Transverse colon (tissue), 4 donors: ENCODE measurements at regions not wholly inside any gene's neighbourhood (a gene's known extent, or its start where the extent isn't known, plus 50 kb on each side); places are given as distances from the start of the nearest gene placed in this dataset.

Experiments
- DNase-seq: peaks from one replicate; pipeline ENCODE4 v3.0.0-alpha.2; 2019
- H3K27ac ChIP-seq, 4 donors: fragments of 200-600 bp; sonication (generic); 2 replicates each; pipeline ENCODE4 v1.5.1; 2016 to 2018; ENCODE audit warnings: inconsistent platforms in 4 of 4
- H3K27me3 ChIP-seq: fragments of 200-600 bp; sonication (generic); 2 replicates; pipeline ENCODE4 v1.5.1; 2017; ENCODE audit warnings: inconsistent platforms
- H3K36me3 ChIP-seq, 4 donors: fragments of 200-600 bp; sonication (generic); 2 replicates each; pipeline ENCODE4 v1.5.1; 2017 to 2019; ENCODE audit warnings: inconsistent platforms in 4 of 4
- H3K4me1 ChIP-seq, 4 donors: fragments of 200-600 bp; sonication (generic); 2 replicates each; pipeline ENCODE4 v1.5.1; 2017 to 2020; ENCODE audit warnings: inconsistent platforms in 4 of 4
- H3K4me3 ChIP-seq, 4 donors: fragments of 200-600 bp; sonication (generic); 1 replicate in 1 of 4; 2 replicates in 3 of 4; pipeline versions ENCODE4 v1.5.1 to v1.6.1; 2017 to 2019; ENCODE audit warnings: inconsistent platforms in 4 of 4
- H3K9me3 ChIP-seq, 2 donors: fragments of 200-600 bp; sonication (generic); 2 replicates each; pipeline ENCODE4 v1.5.1; 2017 to 2019; ENCODE audit warnings: inconsistent platforms in 2 of 2
- EP300 ChIP-seq: sonication (generic); formaldehyde crosslinking; IDR thresholded peaks from one replicate; pipeline ENCODE4 v1.6.1; 2017; ENCODE audit warnings: antibody characterized with exemption, low read depth
- POLR2A ChIP-seq: fragments of 450-650 bp; IDR thresholded peaks from one replicate; pipeline ENCODE4 v1.6.1; 2016; ENCODE audit warnings: antibody characterized with exemption, mild to moderate bottlenecking, moderate library complexity
- POLR2AphosphoS5 ChIP-seq, 3 donors: sonication (generic); formaldehyde crosslinking; IDR thresholded peaks; one replicate each; pipeline ENCODE4 v1.6.1; 2016; ENCODE audit warnings: antibody characterized with exemption in 3 of 3
- WGBS, 2 donors: methylation state at CpG; one replicate each; pipeline ENCODE4 v1.1.5; 2018; ENCODE audit warnings: low coverage in 1 of 2; 5-methylcytosine and 5-hydroxymethylcytosine counted together
- in situ Hi-C, 4 donors: fragments of 200-750 bp; cut with MboI; loops; one replicate each; pipeline versions ENCODE4 v1.15.0 to v1.15.1; 2017; ENCODE audit warnings: low sequenced_read_pairs in 3 of 4, low pct_ligation_motif_present in 1 of 4, low pct_unique_long_range_greater_than_20kb in 1 of 4
- intact Hi-C: fragments of 100-400 bp; cut with DNase I; formaldehyde crosslinking; loops from one replicate; pipeline ENCODE4 v1.15.1; 2023; ENCODE audit warnings: low total_unique reads
- TF ChIP-seq, protein P1 (sequence below), 5 experiments: fragments of 200-600 bp in 3 of 5; fragments of 450-650 bp in 2 of 5; sonication (generic) in 3 of 5; IDR thresholded peaks; 1 replicate in 2 of 5; 2 replicates in 3 of 5; pipeline ENCODE4 v1.5.1; 2016 to 2017; ENCODE audit warnings: antibody characterized with exemption in 5 of 5, inconsistent platforms in 3 of 5, mild to moderate bottlenecking in 2 of 5, moderate library complexity in 1 of 5

- DNase-seq: no peak
- H3K4me3 ChIP-seq: no peak overlapping the region
- 92 to 100% methylated on average over 1 to 4 of the region's 4 CpGs for WGBS, 2 donors
- in situ Hi-C loops: no loop called here
- H3K27me3 ChIP-seq: no peaks in the 10 kb centered on the region
- H3K9me3 ChIP-seq: no peaks in the 10 kb centered on the region
- intact Hi-C loops: no loop called here
- peak overlapping the region; percentile 65 to 84 (median 75) for H3K27ac ChIP-seq
- H3K36me3 ChIP-seq: no peaks in the 10 kb centered on the region
- peaks cover 32 to 56% (median 38%) of the 10 kb centered on the region in 4 donors for H3K4me1 ChIP-seq
- TF ChIP-seq POLR2A: no peak
Measured at GRCh38 chr3:42037318-42037945, 53.7 kb upstream of the TRAK1 start.

GRCh38 chr3:42036483-42036823 is 54.7 kb upstream of the TRAK1 start:
- H3K4me3 ChIP-seq: no peak overlapping the region
- in situ Hi-C loops (no loop called here), intact Hi-C loops (no loop called here)
- no peaks in the 10 kb centered on the region for H3K9me3 ChIP-seq
- TF ChIP-seq, protein P1, sequence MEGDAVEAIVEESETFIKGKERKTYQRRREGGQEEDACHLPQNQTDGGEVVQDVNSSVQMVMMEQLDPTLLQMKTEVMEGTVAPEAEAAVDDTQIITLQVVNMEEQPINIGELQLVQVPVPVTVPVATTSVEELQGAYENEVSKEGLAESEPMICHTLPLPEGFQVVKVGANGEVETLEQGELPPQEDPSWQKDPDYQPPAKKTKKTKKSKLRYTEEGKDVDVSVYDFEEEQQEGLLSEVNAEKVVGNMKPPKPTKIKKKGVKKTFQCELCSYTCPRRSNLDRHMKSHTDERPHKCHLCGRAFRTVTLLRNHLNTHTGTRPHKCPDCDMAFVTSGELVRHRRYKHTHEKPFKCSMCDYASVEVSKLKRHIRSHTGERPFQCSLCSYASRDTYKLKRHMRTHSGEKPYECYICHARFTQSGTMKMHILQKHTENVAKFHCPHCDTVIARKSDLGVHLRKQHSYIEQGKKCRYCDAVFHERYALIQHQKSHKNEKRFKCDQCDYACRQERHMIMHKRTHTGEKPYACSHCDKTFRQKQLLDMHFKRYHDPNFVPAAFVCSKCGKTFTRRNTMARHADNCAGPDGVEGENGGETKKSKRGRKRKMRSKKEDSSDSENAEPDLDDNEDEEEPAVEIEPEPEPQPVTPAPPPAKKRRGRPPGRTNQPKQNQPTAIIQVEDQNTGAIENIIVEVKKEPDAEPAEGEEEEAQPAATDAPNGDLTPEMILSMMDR (IDR thresholded peaks at IDR 0.05): no peak
- TF ChIP-seq POLR2A: peak; percentile 21
- TF ChIP-seq POLR2AphosphoS5 (IDR thresholded peaks at IDR 0.05): peak; percentile 72 to 79 (median 72)
- no peaks in the 10 kb centered on the region for H3K36me3 ChIP-seq
- peak overlapping the region; percentile 65 to 84 (median 75) for H3K27ac ChIP-seq
- no peak for DNase-seq
- H3K4me1 ChIP-seq: peaks cover 33 to 63% (median 42%) of the 10 kb centered on the region in 4 donors
- WGBS, 2 donors: 50 to 65% methylated on average over 3 of the region's 3 CpGs
- no peaks in the 10 kb centered on the region for H3K27me3 ChIP-seq

DNA sequence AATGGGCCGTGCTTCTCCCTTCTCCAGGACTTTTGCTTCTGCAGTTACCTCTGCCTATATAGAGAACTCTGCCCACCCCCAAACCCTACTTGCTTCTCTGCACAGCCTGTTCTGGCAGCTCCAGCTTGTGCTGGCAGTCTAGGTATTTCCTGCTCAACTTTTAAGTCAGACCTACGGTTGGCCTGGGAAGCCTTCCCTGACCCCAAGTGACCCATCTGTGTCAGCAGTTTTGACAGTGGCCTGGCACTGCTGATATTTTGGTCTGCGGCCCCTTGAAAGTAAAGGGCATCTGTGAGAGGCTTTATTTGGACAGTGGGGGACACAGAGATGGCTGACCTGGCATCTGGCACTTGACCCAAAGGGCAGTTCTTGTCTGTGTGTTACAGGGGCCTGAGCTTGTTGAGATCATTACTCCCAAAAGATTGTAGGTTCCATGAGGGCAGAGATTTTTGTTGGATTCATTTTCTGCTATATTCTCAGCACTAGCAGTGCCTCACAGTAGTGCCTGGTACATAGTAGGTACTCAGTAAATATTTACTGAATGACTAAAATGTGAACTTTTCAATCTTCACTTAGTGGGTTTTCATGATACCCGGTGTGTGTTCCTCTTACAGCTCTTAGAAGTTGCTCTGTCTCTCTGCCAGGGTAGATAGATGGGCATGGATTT is 55.2 kb upstream of the TRAK1 start:
- no peaks in the 10 kb centered on the region for H3K27me3 ChIP-seq
- intact Hi-C loops (no loop called here), in situ Hi-C loops (no loop called here)
- no peak for DNase-seq
- 55 to 86% methylated on average over 1 to 4 of the region's 4 CpGs for WGBS, 2 donors
- TF ChIP-seq POLR2A (no peak), POLR2AphosphoS5 (IDR thresholded peaks at IDR 0.05) (no peak), EP300 (no peak)
- H3K9me3 ChIP-seq: no peaks in the 10 kb centered on the region
- H3K36me3 ChIP-seq: no peaks in the 10 kb centered on the region
- peaks cover 34 to 67% (median 42%) of the 10 kb centered on the region in 4 donors for H3K4me1 ChIP-seq
- peak overlapping the region; percentile 65 to 84 (median 75) for H3K27ac ChIP-seq
- H3K4me3 ChIP-seq: no peak overlapping the region

- H3K27me3 ChIP-seq: no peaks in the 10 kb centered on the region
- H3K27ac ChIP-seq: peak overlapping the region; percentile 65 to 84 (median 75)
- 71 to 84% methylated on average over 2 to 3 of the region's 3 CpGs for WGBS, 2 donors
- no peaks in the 10 kb centered on the region for H3K9me3 ChIP-seq
- peaks cover 34 to 67% (median 42%) of the 10 kb centered on the region in 4 donors for H3K4me1 ChIP-seq
- intact Hi-C loops: no loop called here
- in situ Hi-C loops: no loop called here
- no peaks in the 10 kb centered on the region for H3K36me3 ChIP-seq
- no peak for DNase-seq
- TF ChIP-seq POLR2A (no peak), EP300 (no peak), POLR2AphosphoS5 (IDR thresholded peaks at IDR 0.05) (no peak)
- TF ChIP-seq, protein P1 (IDR thresholded peaks at IDR 0.05): no peak
- no peak overlapping the region for H3K4me3 ChIP-seq
Measured at GRCh38 chr3:42035007-42035406, 56.1 kb upstream of the TRAK1 start.

DNA sequence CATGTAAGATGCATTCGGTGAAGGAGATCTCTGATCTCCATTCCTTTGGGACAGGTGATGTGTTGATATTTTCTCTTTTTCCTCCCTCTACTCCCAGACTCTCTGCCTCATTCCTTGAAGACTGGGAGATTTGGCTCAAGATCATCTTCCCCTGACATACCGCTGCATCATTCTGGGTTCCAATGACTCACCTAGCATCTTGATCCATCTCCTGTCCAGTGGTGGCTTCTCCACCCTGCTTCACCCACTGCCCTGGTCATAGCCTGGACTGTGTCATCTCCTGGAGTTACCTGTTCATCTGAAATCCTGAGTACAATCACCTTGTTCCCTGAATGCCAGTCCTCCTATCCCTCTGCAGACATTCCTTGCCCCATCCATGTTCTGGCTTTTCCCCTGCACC is 57.4 kb upstream of the TRAK1 start:
- Histone ChIP-seq H3K36me3 (no peaks in the 10 kb centered on the region), H3K4me1 (peaks cover 34 to 67% (median 42%) of the 10 kb centered on the region in 4 donors), H3K4me3 (no peak overlapping the region), H3K9me3 (no peaks in the 10 kb centered on the region), H3K27ac (peak overlapping the region; percentile 71 to 84 (median 74)), H3K27me3 (no peaks in the 10 kb centered on the region)
- intact Hi-C loops: no loop called here
- TF ChIP-seq EP300: no peak
- no peak for TF ChIP-seq POLR2A
- no peak for TF ChIP-seq POLR2AphosphoS5 (IDR thresholded peaks at IDR 0.05)
- in situ Hi-C loops: no loop called here
- 75 to 96% methylated on average over 1 to 2 of the region's 2 CpGs for WGBS, 2 donors
- no peak for DNase-seq
